HT1080 (cell line): ENCODE measurements at regions not wholly inside any gene's neighbourhood (a gene's known extent, or its start where the extent isn't known, plus 50 kb on each side); places are given as distances from the start of the nearest gene placed in this dataset.
A peak's percentile ranks its signal among the peaks of the same experiment; 100 is the strongest.

Experiments used
- DNase-seq: peaks from one replicate; pipeline ENCODE4 v3.0.0-alpha.2; 2015; ENCODE audit warnings: low read depth

DNA sequence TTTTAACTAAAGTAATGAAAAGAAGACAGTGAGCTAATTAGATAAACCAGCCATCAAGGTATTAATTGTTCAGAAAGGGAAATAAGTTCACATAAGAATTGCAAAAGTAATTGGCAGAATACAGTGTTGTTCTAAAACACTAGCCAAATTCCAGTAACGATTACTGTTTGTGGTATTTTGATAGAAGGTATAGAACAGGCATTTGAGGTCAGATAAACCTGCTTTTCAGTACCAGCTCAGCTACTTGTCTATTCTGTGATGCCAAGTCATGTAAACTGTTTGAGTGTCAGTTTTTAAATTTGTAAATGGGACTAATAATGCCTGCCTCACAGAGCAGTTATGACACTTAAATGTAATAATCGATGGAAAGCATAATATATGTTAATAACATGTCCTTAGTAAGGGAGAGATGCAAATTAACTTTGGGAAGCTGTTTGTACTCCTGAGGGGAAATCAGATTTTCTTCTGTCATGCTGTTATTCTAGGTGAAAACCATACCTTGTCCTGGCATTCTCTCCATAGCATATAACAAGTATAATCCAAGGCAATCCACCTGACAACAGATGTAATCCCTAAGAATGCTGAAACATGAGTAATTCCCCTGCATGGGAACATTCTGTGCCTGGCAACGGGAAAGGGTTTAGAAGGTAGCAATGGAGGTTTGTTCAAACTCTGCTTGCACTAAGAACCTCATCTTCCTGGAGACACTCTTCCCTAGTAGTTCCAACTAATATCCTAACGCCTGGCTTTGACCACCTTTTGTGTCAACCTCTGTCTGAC, 509.5 kb upstream of the PAPPA start:
- DNase-seq: no peak

DNA sequence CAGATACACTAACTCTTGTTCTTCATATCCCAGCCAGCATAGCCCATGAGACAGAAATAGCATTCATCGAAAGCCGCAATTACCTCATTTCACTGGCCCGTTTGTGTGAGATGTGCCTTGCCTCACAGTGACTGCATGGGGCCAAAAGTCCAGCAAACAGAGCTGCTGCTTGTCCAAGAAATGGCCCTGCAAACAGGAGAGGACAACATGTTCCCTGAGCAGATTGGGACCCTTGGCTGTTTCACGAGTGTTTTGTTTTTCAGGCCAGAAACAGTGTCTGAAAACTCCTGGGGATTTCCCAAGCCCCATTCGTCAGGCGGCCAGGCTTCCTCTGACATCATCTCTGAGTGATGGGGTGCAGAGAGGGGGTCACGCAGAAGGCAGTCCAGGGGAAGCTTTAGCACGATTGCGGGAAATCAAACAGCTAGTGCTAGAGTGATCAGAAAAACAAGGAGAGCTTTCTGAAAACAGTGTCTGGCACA, 503.6 kb upstream of the PAPPA start:
- DNase-seq: peak; percentile 69

DNA sequence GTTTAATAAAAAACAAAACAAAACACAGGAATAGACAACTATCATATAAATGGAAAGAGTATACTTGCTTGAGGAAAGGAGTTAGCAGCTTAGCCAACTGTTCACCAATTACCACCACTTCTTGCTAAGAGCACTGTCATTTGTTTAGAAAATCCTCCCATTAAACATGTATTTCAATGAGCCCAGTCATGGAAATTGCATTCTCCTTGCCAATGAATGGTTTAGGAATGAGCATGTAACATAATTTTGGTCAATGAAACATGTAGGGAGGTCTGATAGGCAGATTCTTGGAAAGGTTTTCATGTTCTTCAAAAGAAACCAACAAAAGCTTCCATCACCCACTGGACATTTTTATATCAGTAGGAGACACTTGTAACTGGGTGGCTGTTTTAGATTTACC, 502.8 kb upstream of the PAPPA start:
- no peak for DNase-seq

DNA sequence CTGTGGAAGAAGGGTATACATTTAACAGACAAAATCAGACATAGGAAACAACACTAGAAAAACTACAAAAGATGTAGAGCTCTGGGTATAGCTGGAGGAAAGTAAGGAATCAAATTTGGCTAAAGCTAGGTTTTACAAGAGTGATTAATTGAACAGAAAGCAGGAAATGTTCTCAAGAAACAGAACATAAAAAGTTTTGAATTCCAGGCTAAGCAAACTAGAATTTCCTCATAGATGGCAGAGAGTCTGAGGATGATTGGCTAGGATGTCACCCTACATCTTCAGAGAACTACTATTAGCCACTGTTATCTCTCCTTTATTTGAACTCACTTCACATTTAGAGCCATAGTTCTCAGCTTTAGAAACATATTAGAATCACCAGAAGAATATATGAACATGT, 502.1 kb upstream of the PAPPA start:
- DNase-seq: no peak

DNA sequence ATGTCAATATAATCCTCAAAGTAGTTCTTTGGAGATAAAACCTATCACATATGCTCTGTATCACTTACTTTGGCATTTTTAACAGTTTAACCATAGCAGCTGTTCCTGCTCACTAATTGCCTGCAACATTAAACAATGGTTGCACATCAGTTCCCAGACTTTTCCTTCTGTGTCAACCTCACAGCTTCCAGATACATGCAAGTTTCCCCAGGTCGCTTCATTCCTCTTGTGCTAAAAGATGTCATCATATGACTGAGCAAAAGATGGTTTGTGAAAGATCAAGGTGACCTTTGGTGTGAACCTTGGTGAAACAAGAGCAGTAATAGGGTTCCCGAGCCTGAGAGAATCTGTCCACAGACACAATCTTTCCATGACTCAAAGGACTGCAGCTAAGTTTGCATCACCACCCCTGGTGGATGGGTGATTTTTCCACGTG, 500.4 kb upstream of the PAPPA start:
- DNase-seq: no peak

DNA sequence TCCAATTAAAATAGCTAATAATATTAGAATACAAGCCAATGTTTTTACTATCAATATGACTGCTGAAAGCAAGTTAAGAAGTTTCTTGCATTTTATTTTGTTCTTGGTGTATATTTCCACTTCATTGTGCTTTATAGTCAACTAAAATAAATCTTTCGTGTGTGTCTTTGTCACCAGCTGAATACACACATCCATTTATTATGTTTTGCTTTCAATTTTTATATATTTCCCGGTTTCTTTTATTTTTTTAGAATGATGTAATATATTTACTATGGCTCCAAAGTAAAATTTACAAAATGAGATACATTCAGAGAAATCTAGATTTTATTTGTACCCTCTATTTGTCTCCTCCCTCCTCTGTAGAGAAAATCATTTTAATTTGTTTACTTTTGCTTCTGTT, 495.9 kb upstream of the PAPPA start:
- no peak for DNase-seq

DNA sequence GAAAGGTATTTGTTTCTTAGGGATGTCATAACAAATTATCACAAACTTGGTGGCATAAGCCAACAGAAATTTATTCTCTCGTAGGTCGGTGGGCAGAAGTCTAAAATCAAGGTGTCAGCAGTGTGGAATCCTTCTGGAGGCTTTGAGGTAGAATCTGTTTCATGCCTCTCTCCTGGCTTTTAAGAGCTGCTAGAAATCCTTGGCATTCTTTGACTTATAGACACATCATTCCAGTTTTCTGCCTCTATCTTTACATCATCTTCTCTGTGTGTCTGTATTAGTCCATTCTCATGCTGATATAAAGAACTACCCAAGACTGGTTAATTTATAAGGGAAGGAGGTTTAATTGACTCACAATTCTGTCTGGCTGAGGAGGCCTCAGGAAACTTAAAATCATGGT, 488.1 kb upstream of the PAPPA start:
- DNase-seq: no peak

DNA sequence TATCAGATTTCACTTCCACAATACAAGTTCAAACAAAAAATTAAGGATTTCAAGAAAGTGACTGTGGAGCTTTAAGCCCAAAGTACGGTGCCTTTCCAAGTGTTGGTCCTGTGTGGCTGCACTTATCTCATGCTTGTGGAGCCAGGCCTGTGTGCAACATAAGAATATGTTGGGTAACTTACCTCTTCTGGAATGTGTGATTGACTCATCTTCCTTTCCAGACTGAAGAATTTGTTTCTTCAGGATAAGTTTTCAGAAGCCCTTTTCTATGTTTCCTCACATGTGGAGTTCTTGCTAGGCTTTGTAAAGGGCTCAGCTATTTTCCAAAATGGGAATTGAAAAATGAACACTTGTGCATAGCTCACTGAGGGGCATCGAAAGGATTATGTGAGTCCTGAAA, 485.1 kb upstream of the PAPPA start:
- peak; percentile 85 for DNase-seq

DNA sequence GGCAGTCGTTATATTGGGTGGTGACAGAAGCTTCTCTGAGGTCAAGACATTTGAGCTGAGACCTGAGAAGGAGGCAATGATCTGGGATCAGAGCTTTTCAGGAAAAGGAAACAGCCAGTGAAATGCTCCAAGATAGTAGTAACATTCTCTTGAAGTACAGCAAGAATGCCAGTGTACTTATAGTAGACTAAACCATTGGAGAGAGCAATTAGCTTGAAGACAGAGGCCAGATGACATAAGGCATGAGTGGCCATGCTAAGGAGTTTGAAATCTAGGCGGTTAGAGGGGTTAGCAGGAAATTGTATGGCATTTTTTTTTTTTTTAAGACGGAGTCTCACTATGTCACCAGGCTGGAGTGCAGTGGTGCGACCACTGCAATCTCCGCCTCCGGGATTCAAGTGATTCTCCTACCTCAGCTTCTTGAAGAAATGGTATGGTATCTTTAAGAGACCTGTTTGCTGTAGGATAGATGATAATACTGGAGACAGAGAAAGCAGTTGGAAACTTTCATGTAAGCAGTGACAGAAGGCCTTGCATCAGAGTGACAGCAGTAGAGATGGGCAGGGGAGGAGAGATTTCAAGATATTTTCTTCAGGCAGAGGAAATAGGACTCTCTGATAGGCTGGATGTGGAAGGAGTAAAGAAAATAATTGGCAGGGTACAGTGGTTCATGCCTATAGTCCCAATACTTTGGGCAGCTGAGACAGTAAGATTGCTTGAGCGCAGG, 482.2 kb upstream of the PAPPA start:
- peak; percentile 8 for DNase-seq

DNA sequence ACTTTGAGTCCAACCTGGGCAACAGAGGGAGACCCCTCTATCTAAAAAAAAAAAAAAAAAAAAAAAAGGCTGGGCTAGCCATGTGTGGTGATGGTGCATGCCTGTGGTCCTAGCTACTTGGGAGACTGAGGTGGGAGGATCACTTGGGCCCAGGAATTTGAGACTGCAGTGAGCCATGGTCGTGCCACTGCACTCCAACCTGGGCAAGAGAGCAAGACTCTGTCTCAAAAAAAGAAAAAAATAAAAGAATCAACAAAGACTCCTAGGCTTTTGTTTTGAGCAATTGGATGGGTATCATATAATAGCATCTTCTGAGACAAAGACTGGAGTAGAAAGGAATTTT, 481.7 kb upstream of the PAPPA start:
- DNase-seq: peak; percentile 46

DNA sequence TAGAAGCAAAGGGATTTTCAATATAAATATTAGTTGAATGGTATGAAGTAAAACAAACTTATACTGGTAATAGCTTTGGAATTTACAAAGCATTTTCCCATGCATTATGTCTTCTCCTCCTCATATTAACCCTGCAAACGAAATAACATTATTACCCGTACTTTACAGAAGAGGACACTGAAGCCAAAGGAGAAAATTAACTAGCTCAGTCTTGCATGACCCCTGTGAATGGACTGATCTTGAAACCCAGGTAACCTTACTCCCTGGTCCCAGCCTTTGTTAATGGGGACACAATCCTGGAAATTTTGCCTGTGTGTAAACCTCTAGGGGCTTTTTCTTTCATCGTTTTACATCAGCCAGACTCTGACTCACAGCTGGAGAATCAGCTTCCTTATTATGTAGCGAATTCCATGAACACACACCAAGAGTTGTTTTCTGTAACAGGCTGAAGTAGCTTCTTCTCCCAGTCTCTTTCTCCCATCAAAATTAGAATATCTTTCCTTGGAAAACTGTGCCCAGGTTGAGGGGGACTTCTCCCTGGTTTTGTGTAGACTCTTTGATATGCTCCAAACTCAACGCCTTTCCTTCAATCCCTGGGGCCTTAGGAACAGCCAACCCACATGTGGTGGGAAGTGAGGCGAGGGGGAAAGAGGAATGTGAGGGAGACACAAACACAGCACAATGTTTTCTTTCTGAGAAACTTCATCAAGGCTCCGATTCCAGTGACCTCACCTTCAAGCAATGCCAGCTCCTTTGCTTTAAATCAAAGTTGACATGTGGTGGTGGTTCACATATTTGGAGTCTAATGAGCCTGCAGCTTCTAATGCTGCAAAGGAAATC, 480.9 kb upstream of the PAPPA start:
- DNase-seq: peak; percentile 97

DNA sequence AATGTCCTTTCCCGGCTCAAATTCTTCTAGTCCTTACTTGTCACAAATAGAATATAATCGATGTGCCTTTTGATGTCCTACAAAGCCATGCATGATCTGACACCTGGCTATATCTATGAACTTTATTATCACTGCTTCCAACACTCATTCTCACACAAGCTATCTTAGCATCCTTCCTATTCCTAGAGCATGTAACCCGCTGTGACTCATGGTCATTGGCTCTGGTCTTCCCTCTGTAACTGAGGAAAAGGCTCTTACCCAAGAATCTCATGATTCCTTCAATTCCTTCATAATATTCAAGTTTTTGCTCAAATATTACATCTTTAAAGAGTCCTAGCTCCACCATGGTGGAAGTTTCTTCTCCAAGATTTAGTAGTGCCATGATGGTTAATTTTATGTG, 480.0 kb upstream of the PAPPA start:
- peak; percentile 75 for DNase-seq

DNA sequence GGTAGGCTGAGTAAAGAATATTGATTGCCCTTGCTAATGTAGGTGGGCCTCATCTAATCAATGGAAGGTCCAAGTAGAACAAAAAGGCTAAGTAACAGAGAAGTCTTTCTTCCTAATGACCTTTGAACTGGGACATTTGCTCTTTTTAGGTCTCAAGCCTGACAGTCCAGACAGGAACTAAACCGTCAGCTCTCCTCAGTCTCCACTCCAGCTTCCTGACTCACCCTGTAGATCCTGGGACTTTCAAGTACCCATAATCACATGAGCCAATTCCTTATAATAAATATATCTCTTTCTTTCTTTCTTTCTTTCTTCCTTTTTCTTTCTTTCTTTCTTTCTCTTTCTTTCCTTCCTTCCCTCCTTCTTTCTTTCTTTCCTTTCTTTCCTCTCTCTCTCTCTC, 479.5 kb upstream of the PAPPA start:
- peak; percentile 42 for DNase-seq

DNA sequence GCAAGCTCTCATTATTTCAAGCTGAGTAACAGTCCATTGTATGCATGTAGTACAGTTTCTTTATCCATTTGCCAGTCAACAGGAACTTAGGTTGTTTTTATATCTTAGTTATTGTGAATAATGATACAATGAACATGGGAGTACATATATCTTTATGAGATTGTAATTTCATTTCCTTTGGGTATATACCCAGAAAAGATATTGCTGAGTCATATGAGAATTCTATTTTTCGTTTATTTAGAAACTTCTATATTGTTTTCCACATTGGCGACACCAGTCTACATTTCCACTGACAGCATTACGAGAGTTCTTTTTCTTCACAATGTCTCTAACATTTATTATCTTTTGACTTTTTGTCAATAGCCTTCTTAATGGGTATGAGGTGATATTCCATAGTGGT, 477.8 kb upstream of the PAPPA start:
- no peak for DNase-seq

DNA sequence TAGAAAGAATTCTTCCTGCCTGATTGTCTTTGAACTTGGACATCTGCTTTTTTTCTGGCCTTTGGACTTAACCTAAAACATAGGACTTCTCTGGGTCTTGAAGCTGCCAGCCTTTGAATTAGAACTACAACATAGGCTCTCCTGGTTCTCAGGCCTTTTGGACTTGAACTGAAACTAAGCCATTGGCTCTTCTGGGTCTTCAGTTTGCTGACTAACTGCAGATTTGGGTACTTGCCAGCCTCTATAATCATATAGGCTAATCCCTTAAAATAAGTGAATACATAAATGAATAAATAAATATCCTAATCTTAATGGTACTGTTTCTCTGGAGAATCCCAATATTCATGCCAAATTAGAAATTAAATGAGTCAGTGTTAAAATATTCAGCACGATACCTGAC, 473.4 kb upstream of the PAPPA start:
- no peak for DNase-seq

DNA sequence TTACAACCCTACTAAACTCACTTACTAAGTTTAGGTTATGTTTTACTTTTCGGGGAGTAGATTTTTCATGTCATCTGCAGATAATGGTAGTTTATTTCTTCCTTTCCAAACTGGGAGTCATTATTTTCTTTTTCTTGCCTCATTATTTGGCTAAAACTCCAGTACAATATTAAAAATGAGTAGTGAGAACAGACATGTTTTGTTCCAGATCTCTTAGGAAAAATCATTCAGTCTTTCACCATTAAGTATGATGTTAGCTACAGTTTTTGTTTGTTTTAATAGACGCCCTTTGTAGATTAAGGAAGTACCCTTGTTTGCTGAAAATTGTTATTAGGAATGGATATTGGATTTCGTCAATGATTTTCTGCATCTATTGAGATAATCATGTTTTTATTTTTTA, 472.0 kb upstream of the PAPPA start:
- no peak for DNase-seq

DNA sequence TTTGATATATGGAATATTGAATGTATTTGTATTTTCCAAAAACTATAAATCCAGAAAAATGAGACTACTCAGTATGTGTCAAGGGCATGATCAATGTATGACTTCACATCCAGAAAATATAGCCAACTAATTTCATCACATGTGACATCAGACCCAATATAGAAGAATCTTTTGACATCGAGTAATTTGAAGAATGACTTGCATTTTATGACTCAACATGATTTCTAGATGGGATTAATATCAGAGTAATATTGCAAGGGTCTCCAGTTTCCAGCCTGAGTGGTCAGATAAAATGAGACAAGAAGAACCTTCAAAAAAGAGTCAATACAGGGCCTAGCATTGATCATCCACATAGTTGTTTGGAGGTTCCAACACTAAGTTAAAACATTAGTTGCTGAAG, 467.5 kb upstream of the PAPPA start:
- DNase-seq: no peak

DNA sequence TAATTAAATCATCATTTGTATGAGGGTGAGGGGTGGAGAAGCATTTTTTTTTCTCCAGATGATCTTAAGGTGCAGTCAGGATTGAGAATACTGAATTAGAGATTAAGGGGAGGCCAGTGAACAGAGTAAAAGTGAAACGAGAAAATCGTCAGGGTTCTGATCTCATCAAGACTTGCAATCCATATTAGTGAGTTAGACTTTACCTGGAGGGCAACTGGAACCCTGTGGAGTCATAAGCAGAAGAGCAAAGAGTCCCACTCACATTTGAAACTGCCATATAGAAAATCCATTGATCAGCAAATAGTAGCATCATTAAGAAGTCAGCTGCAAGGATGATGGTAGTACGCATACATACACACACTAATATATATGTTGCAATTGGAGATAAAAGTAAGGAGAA, 466.2 kb upstream of the PAPPA start:
- DNase-seq: no peak

DNA sequence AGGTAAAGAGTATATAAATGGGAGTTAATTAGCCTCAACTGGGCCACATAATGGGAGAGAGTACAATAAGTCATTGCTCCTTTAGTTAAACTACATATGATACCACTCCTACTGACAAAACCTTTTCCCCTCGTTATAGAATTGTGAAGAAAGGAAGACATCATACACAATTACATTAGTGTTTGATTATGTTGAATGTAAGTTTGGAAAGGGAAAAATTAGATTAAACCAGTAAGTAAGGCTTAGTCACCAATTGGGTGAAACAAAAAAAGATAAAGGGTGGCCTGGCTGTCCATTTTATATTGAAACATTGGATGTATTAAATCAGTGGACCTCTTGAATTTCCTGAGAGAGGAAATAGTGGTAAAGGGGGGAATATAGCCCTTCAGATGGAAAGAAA, 464.3 kb upstream of the PAPPA start:
- DNase-seq: no peak

DNA sequence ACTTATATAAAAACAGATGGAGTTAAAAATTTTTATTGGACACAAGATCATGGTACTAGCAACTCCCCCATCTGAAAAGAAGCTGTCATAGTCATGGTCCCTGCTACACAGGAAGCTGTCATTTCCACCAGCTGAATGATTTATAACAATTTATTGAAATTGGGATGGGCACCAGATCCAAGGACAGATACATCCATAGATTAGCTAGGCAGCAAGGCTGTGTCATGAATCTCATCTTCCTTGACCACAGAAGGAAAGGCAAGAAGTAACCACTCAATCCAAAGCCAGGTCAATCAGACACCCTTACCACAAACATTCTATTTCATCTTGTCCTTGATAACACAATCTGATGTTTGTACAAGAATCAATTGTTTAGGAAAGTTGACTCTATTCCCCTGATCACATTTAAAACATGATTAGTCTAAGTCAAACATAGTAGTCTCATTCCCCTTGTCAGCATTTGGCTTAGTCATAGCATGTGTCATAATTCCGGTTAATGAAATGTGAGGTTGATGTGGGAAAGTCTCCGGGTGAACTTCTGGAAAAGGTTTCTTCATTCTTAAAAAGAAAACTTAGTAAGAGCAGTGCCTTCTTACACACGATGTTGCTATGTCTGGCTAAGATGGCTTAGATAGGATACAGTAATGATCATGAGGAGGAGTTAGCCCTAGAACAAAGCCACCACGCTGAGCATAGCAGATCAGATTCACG, 462.6 kb upstream of the PAPPA start:
- peak; percentile 98 for DNase-seq

DNA sequence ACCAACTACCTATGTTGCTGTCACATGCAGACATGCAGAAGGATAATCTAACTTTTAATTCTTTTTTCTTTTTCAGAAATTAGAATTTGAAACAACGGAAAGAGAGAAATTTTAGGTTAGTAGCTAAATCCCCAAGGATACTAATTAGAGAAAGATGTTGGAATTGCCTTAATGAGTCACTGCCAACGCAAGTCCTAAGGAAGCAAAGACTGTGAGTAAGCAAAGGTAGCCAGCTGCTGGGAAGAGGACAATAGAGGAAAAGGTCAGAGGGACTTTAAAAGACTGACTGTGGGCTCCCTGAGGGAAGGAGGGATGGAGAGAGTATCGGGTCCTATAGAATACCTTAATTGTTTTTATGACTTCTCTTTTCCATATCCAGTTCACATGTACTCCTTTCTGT, 461.9 kb upstream of the PAPPA start:
- peak; percentile 83 for DNase-seq
